HUES64 (cell line): ENCODE measurements at regions not wholly inside any gene's neighbourhood (a gene's known extent, or its start where the extent isn't known, plus 50 kb on each side); places are given as distances from the start of the nearest gene placed in this dataset.

Experiments
- H3K27ac ChIP-seq: 2 replicates; pipeline ENCODE4 v1.7.0; 2013; ENCODE audit warnings: low read depth, low read length, inconsistent platforms
- H3K27me3 ChIP-seq: 2 replicates; pipeline ENCODE4 v1.6.1; 2013; ENCODE audit warnings: mild to moderate bottlenecking, low read length; ENCODE audit not compliant: insufficient read depth
- H3K36me3 ChIP-seq: 2 replicates; pipeline ENCODE4 v1.6.1; 2013; ENCODE audit warnings: mild to moderate bottlenecking, low read length; ENCODE audit not compliant: insufficient read depth
- H3K4me1 ChIP-seq: 2 replicates; pipeline ENCODE4 v1.6.1; 2013; ENCODE audit warnings: mild to moderate bottlenecking, low read length, moderate library complexity; ENCODE audit not compliant: insufficient read depth
- H3K4me3 ChIP-seq: 2 replicates; pipeline ENCODE4 v1.5.1; 2013; ENCODE audit warnings: mild to moderate bottlenecking, low read length, moderate library complexity
- H3K9ac ChIP-seq: 2 replicates; pipeline ENCODE4 v1.6.1; 2013; ENCODE audit warnings: mild to moderate bottlenecking, low read depth, low read length
- H3K9me3 ChIP-seq: 2 replicates; pipeline ENCODE4 v1.6.1; 2013; ENCODE audit warnings: low read depth, low read length; ENCODE audit not compliant: insufficient read depth
- WGBS: fragments of 150-250, 120-280 bp; methylation state at CpG from one replicate; pipeline ENCODE4 v1.1.7; 2013; ENCODE audit warnings: missing lambda C conversion rate; 5-methylcytosine and 5-hydroxymethylcytosine counted together

GRCh38 chr6:91088515-91088914 lies 501.6 kb upstream of the MAP3K7 start:
- Histone ChIP-seq H3K4me1 (peaks cover 20% of the 10 kb centered on the region), H3K4me3 (no peak overlapping the region), H3K27ac (peak overlapping the region; percentile 19; the same call in 1 of the 2 replicates), H3K27me3 (no peaks in the 10 kb centered on the region), H3K36me3 (no peaks in the 10 kb centered on the region), H3K9me3 (no peaks in the 10 kb centered on the region), H3K9ac (no peak overlapping the region)
- 82% methylated on average over 1 of the region's 1 CpG for WGBS

- peaks cover 26% of the 10 kb centered on the region for H3K4me1 ChIP-seq
- no peaks in the 10 kb centered on the region for H3K36me3 ChIP-seq
- no peaks in the 10 kb centered on the region for H3K27me3 ChIP-seq
- H3K9ac ChIP-seq, result peak overlapping the region; percentile 37; the same call in 1 of the 2 replicates
- peak overlapping the region; percentile 60; the same call in 1 of the 2 replicates for H3K27ac ChIP-seq
- WGBS, result 24% methylated on average over 4 of the region's 4 CpGs
- no peaks in the 10 kb centered on the region for H3K9me3 ChIP-seq
- H3K4me3 ChIP-seq, result no peak overlapping the region
Measured at GRCh38 chr6:91087908-91088307, 501.0 kb upstream of the MAP3K7 start.

GRCh38 chr6:91083211-91083610 lies 496.3 kb upstream of the MAP3K7 start:
- no peak overlapping the region for H3K9ac ChIP-seq
- H3K4me3 ChIP-seq, result no peak overlapping the region
- H3K36me3 ChIP-seq, result no peaks in the 10 kb centered on the region
- H3K4me1 ChIP-seq, result peaks cover 33% of the 10 kb centered on the region
- 72% methylated on average over 4 of the region's 5 CpGs for WGBS
- no peaks in the 10 kb centered on the region for H3K27me3 ChIP-seq
- no peaks in the 10 kb centered on the region for H3K9me3 ChIP-seq
- H3K27ac ChIP-seq, result no peak overlapping the region

- Histone ChIP-seq H3K27me3 (no peaks in the 10 kb centered on the region), H3K4me3 (no peak overlapping the region), H3K9ac (no peak overlapping the region), H3K9me3 (no peaks in the 10 kb centered on the region), H3K27ac (no peak overlapping the region), H3K4me1 (peaks cover 26% of the 10 kb centered on the region), H3K36me3 (no peaks in the 10 kb centered on the region)
- 74% methylated on average over 3 of the region's 3 CpGs for WGBS
Measured at GRCh38 chr6:91082311-91082832, 495.5 kb upstream of the MAP3K7 start.

- H3K9me3 ChIP-seq, result no peaks in the 10 kb centered on the region
- no peaks in the 10 kb centered on the region for H3K27me3 ChIP-seq
- 45% methylated on average over 5 of the region's 6 CpGs for WGBS
- H3K4me1 ChIP-seq, result peaks cover 20% of the 10 kb centered on the region
- no peak overlapping the region for H3K27ac ChIP-seq
- H3K9ac ChIP-seq, result no peak overlapping the region
- no peaks in the 10 kb centered on the region for H3K36me3 ChIP-seq
- no peak overlapping the region for H3K4me3 ChIP-seq
Measured at GRCh38 chr6:91081452-91082067, 494.7 kb upstream of the MAP3K7 start.

- no peaks in the 10 kb centered on the region for H3K9me3 ChIP-seq
- no peak overlapping the region for H3K4me3 ChIP-seq
- H3K4me1 ChIP-seq, result peaks cover 20% of the 10 kb centered on the region
- no peaks in the 10 kb centered on the region for H3K27me3 ChIP-seq
- H3K36me3 ChIP-seq, result no peaks in the 10 kb centered on the region
- no peak overlapping the region for H3K27ac ChIP-seq
- H3K9ac ChIP-seq, result no peak overlapping the region
Measured at GRCh38 chr6:91080871-91081270, 494.0 kb upstream of the MAP3K7 start.

GRCh38 chr6:91079969-91080368 lies 493.1 kb upstream of the MAP3K7 start:
- H3K9me3 ChIP-seq, result no peaks in the 10 kb centered on the region
- no peak overlapping the region for H3K27ac ChIP-seq
- H3K4me3 ChIP-seq, result no peak overlapping the region
- 81% methylated on average over 3 of the region's 3 CpGs for WGBS
- H3K36me3 ChIP-seq, result no peaks in the 10 kb centered on the region
- no peak overlapping the region for H3K9ac ChIP-seq
- H3K4me1 ChIP-seq, result peaks cover 20% of the 10 kb centered on the region
- H3K27me3 ChIP-seq, result no peaks in the 10 kb centered on the region

- Histone ChIP-seq H3K4me3 (no peak overlapping the region), H3K27ac (no peak overlapping the region), H3K27me3 (no peaks in the 10 kb centered on the region), H3K36me3 (no peaks in the 10 kb centered on the region), H3K4me1 (no peaks in the 10 kb centered on the region), H3K9me3 (no peaks in the 10 kb centered on the region), H3K9ac (no peak overlapping the region)
- 90% methylated on average over 3 of the region's 5 CpGs for WGBS
Measured at GRCh38 chr6:91075244-91075976, 488.5 kb upstream of the MAP3K7 start.

- 80% methylated on average over 1 of the region's 1 CpG for WGBS
Measured at GRCh38 chr6:91063362-91063761, 476.5 kb upstream of the MAP3K7 start.

GRCh38 chr6:91057689-91058088 lies 470.8 kb upstream of the MAP3K7 start:
- Histone ChIP-seq H3K9me3 (peaks cover 13% of the 10 kb centered on the region; the same call in 1 of the 2 replicates), H3K27ac (no peak overlapping the region), H3K9ac (no peak overlapping the region), H3K4me3 (no peak overlapping the region), H3K36me3 (no peaks in the 10 kb centered on the region), H3K27me3 (no peaks in the 10 kb centered on the region), H3K4me1 (no peaks in the 10 kb centered on the region)
- no CpG with 5 or more reads among the region's 1 CpG for WGBS

More at GRCh38 chr6:91063362-91063761, 476.5 kb upstream of the MAP3K7 start:
- H3K4me3 ChIP-seq, result no peak overlapping the region
- no peaks in the 10 kb centered on the region for H3K4me1 ChIP-seq
- H3K9ac ChIP-seq, result no peak overlapping the region
- 0 out of 2 replicates have a peak, but pooled peaks cover 6% of the 10 kb centered on the region for H3K9me3 ChIP-seq
- H3K27me3 ChIP-seq, result no peaks in the 10 kb centered on the region
- H3K36me3 ChIP-seq, result no peaks in the 10 kb centered on the region
- no peak overlapping the region for H3K27ac ChIP-seq

- no peaks in the 10 kb centered on the region for H3K27me3 ChIP-seq
- H3K9me3 ChIP-seq, result peaks cover 12% of the 10 kb centered on the region; the same call in 1 of the 2 replicates
- no peaks in the 10 kb centered on the region for H3K4me1 ChIP-seq
- no CpG with 5 or more reads among the region's 1 CpG for WGBS
- no peak overlapping the region for H3K4me3 ChIP-seq
- H3K36me3 ChIP-seq, result no peaks in the 10 kb centered on the region
- H3K27ac ChIP-seq, result no peak overlapping the region
- H3K9ac ChIP-seq, result no peak overlapping the region
Measured at GRCh38 chr6:91055959-91056358, 469.1 kb upstream of the MAP3K7 start.
